MM.1S (cell line): ENCODE measurements at regions not wholly inside any gene's neighbourhood (a gene's known extent, or its start where the extent isn't known, plus 50 kb on each side); places are given as distances from the start of the nearest gene placed in this dataset.

Source experiments
- DNase-seq: peaks from one replicate; pipeline ENCODE4 v3.0.0-alpha.2; 2015
- H2AFZ ChIP-seq: fragments of 300-600 bp; sonication (generic); 2 replicates; pipeline ENCODE4 v1.6.0; 2016; ENCODE audit warnings: antibody characterized with exemption, low read length
- H3F3A ChIP-seq: fragments of 300-600 bp; sonication (generic); 2 replicates; pipeline ENCODE4 v1.6.1; 2016; ENCODE audit warnings: mild to moderate bottlenecking, antibody characterized with exemption, low read length, moderate library complexity, mixed read lengths; ENCODE audit not compliant: insufficient read depth
- H3K27ac ChIP-seq: fragments of 300-600 bp; sonication (generic); 2 replicates; pipeline ENCODE4 v1.5.1; 2016; ENCODE audit warnings: mild to moderate bottlenecking, low read length
- H3K27me3 ChIP-seq: fragments of 300-600 bp; sonication (generic); replicated peaks from 2 replicates; pipeline ENCODE4 v1.6.0; 2016; ENCODE audit warnings: low read length; ENCODE audit not compliant: insufficient read depth
- H3K36me3 ChIP-seq: fragments of 300-600 bp; sonication (generic); replicated peaks from 2 replicates; pipeline ENCODE4 v1.6.1; 2016; ENCODE audit warnings: mild to moderate bottlenecking, low read length, mixed read lengths; ENCODE audit not compliant: insufficient read depth
- H3K4me1 ChIP-seq: fragments of 300-600 bp; sonication (generic); 2 replicates; pipeline ENCODE4 v1.6.1; 2016; ENCODE audit warnings: low read length, mixed read lengths
- H3K4me2 ChIP-seq: fragments of 300-600 bp; sonication (generic); 2 replicates; pipeline ENCODE4 v1.6.0; 2016; ENCODE audit warnings: low read depth, low read length
- H3K4me3 ChIP-seq: fragments of 300-600 bp; sonication (generic); 2 replicates; pipeline ENCODE4 v1.5.1; 2016; ENCODE audit warnings: low read length, mixed read lengths
- H3K79me2 ChIP-seq: fragments of 300-600 bp; sonication (generic); 2 replicates; pipeline ENCODE4 v1.6.1; 2016; ENCODE audit warnings: mixed run types, low read length, mixed read lengths
- H3K9ac ChIP-seq: fragments of 300-600 bp; sonication (generic); 2 replicates; pipeline ENCODE4 v1.6.1; 2016; ENCODE audit warnings: low read length, mixed read lengths
- H3K9me2 ChIP-seq: fragments of 300-600 bp; sonication (generic); replicated peaks from 2 replicates; pipeline ENCODE4 v1.6.1; 2016; ENCODE audit warnings: mild to moderate bottlenecking, low read length, mixed read lengths; ENCODE audit not compliant: insufficient read depth
- H3K9me3 ChIP-seq: fragments of 300-600 bp; sonication (generic); replicated peaks from 2 replicates; pipeline ENCODE4 v1.6.1; 2016; ENCODE audit warnings: mild to moderate bottlenecking, low read length, mixed read lengths; ENCODE audit not compliant: insufficient read depth
- H4K20me1 ChIP-seq: fragments of 300-600 bp; sonication (generic); 2 replicates; pipeline ENCODE4 v1.6.1; 2016; ENCODE audit warnings: mild to moderate bottlenecking, low read length, moderate library complexity, mixed read lengths; ENCODE audit not compliant: insufficient read depth
- CTCF ChIP-seq: fragments of 300-600 bp; sonication (generic); IDR thresholded peaks from 2 replicates; pipeline ENCODE4 v1.5.1; 2016; ENCODE audit warnings: antibody characterized with exemption, low read length, mixed read lengths
- EZH2 ChIP-seq: fragments of 300-600 bp; sonication (generic); optimal IDR thresholded peaks from 2 replicates; pipeline ENCODE3; 2017; ENCODE audit warnings: low read depth, mild to moderate bottlenecking, antibody characterized with exemption, low read length, mixed read lengths
- EZH2phosphoT487 ChIP-seq: fragments of 300-600 bp; sonication (generic); IDR thresholded peaks from 2 replicates; pipeline ENCODE4 v1.6.1; 2018; ENCODE audit warnings: antibody characterized with exemption, low read length

GRCh38 chr16:66156538-66156937 is 210.0 kb upstream of the CDH5 start:
- no peak overlapping the region for H3K27ac ChIP-seq
- H3K79me2 ChIP-seq: no peaks in the 10 kb centered on the region
- no peak overlapping the region for H3K9ac ChIP-seq
- no peak overlapping the region for H2AFZ ChIP-seq
- no peaks in the 10 kb centered on the region for H4K20me1 ChIP-seq
- no peak for DNase-seq
- H3K9me3 ChIP-seq: no peaks in the 10 kb centered on the region
- H3K27me3 ChIP-seq: no peaks in the 10 kb centered on the region
- no peaks in the 10 kb centered on the region for H3K36me3 ChIP-seq
- H3F3A ChIP-seq: no peaks in the 10 kb centered on the region
- no peak overlapping the region for H3K4me2 ChIP-seq
- H3K4me3 ChIP-seq: no peak overlapping the region
- no peaks in the 10 kb centered on the region for H3K4me1 ChIP-seq
- TF ChIP-seq EZH2: no peak
- no peak for TF ChIP-seq CTCF
- TF ChIP-seq EZH2phosphoT487: no peak
- H3K9me2 ChIP-seq: no peaks in the 10 kb centered on the region

GRCh38 chr16:66155933-66156332 is 210.6 kb upstream of the CDH5 start:
- DNase-seq: no peak
- Histone ChIP-seq H4K20me1 (no peaks in the 10 kb centered on the region), H3K27ac (no peak overlapping the region), H3K36me3 (no peaks in the 10 kb centered on the region), H3K79me2 (no peaks in the 10 kb centered on the region), H3K27me3 (no peaks in the 10 kb centered on the region), H3F3A (no peaks in the 10 kb centered on the region), H3K9ac (no peak overlapping the region), H3K9me3 (no peaks in the 10 kb centered on the region), H3K4me3 (no peak overlapping the region), H3K4me2 (no peak overlapping the region), H2AFZ (no peak overlapping the region), H3K9me2 (no peaks in the 10 kb centered on the region), H3K4me1 (0 out of 2 replicates have a peak, but pooled peaks cover under 1% of the 10 kb centered on the region)
- TF ChIP-seq CTCF (no peak), EZH2phosphoT487 (no peak), EZH2 (no peak)

GRCh38 chr16:66154801-66155200 is 211.7 kb upstream of the CDH5 start:
- DNase-seq: no peak

More at GRCh38 chr16:66154801-66155200, 211.7 kb upstream of the CDH5 start:
- H3K4me1 ChIP-seq: 0 out of 2 replicates have a peak, but pooled peaks cover 5% of the 10 kb centered on the region
- H3K9me3 ChIP-seq: no peaks in the 10 kb centered on the region
- no peaks in the 10 kb centered on the region for H3K36me3 ChIP-seq
- H3K4me3 ChIP-seq: no peak overlapping the region
- H3K9ac ChIP-seq: no peak overlapping the region
- H4K20me1 ChIP-seq: no peaks in the 10 kb centered on the region
- no peak overlapping the region for H3K4me2 ChIP-seq
- TF ChIP-seq CTCF (no peak), EZH2 (no peak), EZH2phosphoT487 (no peak)
- H3K79me2 ChIP-seq: no peaks in the 10 kb centered on the region
- H3K27ac ChIP-seq: no peak overlapping the region
- no peaks in the 10 kb centered on the region for H3F3A ChIP-seq
- no peak overlapping the region for H2AFZ ChIP-seq
- H3K27me3 ChIP-seq: no peaks in the 10 kb centered on the region
- no peaks in the 10 kb centered on the region for H3K9me2 ChIP-seq
